ENCODE measurements at regions not wholly inside any gene's neighbourhood (a gene's known extent, or its start where the extent isn't known, plus 50 kb on each side); places are given as distances from the start of the nearest gene placed in this dataset.

DNA sequence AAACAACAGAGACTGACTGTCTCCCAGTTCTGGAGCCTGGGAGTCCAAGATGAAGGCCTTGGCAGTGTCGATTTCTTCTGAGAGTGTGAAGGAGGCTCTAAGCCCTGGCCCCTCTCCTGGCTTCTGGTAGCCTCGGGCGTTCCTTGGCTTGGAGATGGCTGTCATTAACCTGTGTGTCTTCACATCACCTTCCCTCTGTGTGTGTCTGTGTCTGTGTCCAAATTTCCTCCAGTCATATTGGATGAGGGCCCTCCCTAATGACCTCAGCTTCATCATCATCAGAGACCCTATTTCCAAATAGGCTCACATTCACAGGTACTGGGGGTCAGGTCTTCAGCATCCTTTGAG lies 138.3 kb downstream of the TOMM20 start:
- no peak for TF ChIP-seq CTCF (IDR thresholded peaks at IDR 0.05)
- TF ChIP-seq POLR2A (IDR thresholded peaks at IDR 0.05) = no peak

Measured in uterus (tissue), 2 donors.